BE2C (cell line): ENCODE measurements at regions not wholly inside any gene's neighbourhood (a gene's known extent, or its start where the extent isn't known, plus 50 kb on each side); places are given as distances from the start of the nearest gene placed in this dataset.
"Not testable (repeated sequence)": the region's sequence is repeated elsewhere in the genome, so short reads cannot be mapped to it uniquely, and the experiment has no call there.

Experiments used
- DNase-seq: peaks from one replicate; pipeline ENCODE4 v3.0.0-alpha.2; 2020
- H3K27me3 ChIP-seq: fragments of 250-450 bp; sonication (Bioruptor Pico); 2 replicates; pipeline ENCODE4 v1.5.1; 2020; ENCODE audit warnings: mild to moderate bottlenecking
- H3K36me3 ChIP-seq: fragments of 250-450 bp; sonication (Bioruptor Pico); 2 replicates; pipeline ENCODE4 v1.5.1; 2020; ENCODE audit warnings: mild to moderate bottlenecking
- H3K4me1 ChIP-seq: fragments of 250-450 bp; sonication (Bioruptor Pico); 2 replicates; pipeline ENCODE4 v1.5.1; 2020
- H3K4me3 ChIP-seq: 2 replicates; pipeline ENCODE4 v1.5.1; 2011; ENCODE audit warnings: low read depth, low read length
- H3K9me3 ChIP-seq: fragments of 250-450 bp; sonication (Bioruptor Pico); 2 replicates; pipeline ENCODE4 v1.5.1; 2020
- TF ChIP-seq, protein P1 (sequence below): IDR thresholded peaks from 2 replicates; pipeline ENCODE4 v1.5.1; 2012; ENCODE audit warnings: mild to moderate bottlenecking, low read depth, low read length

DNA sequence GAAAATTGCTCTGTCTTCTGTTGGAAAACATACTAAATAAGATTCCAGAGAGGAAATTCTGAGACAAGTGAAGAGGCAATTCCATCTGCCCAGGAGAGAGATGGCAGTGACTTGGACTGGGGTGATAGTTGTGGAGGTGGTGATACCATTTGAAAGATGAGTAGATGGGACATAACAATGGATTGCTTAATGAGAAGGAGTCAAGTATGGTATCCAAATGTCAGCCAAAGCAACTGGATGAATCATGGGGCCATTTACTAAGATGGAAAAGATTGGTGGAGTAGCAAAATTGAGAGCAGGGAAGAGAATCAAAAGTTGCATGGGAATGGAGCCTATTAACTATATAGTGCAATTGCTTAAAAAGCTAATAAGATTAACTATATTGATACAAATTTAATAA is 222.1 kb downstream of the ETAA1 start:
- Histone ChIP-seq H3K9me3 (no peaks in the 10 kb centered on the region), H3K4me3 (no peak overlapping the region), H3K27me3 (no peaks in the 10 kb centered on the region), H3K36me3 (no peaks in the 10 kb centered on the region), H3K4me1 (no peaks in the 10 kb centered on the region)
- TF ChIP-seq, protein P1, sequence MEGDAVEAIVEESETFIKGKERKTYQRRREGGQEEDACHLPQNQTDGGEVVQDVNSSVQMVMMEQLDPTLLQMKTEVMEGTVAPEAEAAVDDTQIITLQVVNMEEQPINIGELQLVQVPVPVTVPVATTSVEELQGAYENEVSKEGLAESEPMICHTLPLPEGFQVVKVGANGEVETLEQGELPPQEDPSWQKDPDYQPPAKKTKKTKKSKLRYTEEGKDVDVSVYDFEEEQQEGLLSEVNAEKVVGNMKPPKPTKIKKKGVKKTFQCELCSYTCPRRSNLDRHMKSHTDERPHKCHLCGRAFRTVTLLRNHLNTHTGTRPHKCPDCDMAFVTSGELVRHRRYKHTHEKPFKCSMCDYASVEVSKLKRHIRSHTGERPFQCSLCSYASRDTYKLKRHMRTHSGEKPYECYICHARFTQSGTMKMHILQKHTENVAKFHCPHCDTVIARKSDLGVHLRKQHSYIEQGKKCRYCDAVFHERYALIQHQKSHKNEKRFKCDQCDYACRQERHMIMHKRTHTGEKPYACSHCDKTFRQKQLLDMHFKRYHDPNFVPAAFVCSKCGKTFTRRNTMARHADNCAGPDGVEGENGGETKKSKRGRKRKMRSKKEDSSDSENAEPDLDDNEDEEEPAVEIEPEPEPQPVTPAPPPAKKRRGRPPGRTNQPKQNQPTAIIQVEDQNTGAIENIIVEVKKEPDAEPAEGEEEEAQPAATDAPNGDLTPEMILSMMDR: no peak
- DNase-seq: no peak

DNA sequence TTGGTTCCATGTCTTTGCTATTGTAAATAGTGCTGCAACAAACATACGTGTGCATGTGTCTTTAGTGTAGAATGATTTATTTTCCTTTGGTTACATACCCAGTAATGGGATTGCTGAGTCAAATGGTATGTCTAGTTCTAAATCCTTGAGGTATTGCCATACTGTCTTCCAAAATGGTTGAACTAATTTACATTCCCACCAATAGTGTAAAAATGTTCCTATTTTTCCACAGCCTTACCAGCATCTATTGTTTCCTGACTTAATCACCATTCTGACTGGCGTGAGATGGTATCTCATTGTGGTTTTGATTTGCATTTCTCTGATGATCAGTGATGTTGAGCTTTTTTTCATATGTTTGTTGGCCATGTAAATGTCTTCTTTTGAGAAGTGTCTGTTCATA is 226.6 kb downstream of the ETAA1 start:
- not testable (repeated sequence) for H3K9me3 ChIP-seq, H3K4me3 ChIP-seq, DNase-seq, H3K36me3 ChIP-seq, H3K27me3 ChIP-seq, H3K4me1 ChIP-seq

DNA sequence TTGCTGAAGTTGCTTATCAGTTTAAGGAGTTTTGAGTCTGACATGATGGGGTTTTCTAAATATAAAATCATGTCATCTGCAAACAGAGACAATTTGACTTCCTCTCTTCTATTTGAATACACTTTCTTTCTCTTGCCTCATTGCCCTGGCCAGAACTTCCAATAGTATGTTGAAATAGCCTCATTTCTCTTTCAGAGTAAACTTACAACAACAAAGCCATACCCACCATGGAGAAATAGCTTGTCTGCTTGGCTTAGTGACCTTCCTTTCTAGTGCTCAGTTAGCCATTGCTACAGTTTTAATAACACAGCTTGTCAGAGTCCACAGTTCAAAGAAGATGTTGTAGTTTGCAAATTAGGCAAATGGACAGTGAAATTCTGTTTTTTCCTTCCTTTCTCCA is 228.0 kb downstream of the ETAA1 start:
- no peaks in the 10 kb centered on the region for H3K27me3 ChIP-seq
- no peaks in the 10 kb centered on the region for H3K9me3 ChIP-seq
- no peaks in the 10 kb centered on the region for H3K36me3 ChIP-seq
- DNase-seq: no peak
- H3K4me3 ChIP-seq: no peak overlapping the region
- TF ChIP-seq, protein P1: no peak
- no peaks in the 10 kb centered on the region for H3K4me1 ChIP-seq

DNA sequence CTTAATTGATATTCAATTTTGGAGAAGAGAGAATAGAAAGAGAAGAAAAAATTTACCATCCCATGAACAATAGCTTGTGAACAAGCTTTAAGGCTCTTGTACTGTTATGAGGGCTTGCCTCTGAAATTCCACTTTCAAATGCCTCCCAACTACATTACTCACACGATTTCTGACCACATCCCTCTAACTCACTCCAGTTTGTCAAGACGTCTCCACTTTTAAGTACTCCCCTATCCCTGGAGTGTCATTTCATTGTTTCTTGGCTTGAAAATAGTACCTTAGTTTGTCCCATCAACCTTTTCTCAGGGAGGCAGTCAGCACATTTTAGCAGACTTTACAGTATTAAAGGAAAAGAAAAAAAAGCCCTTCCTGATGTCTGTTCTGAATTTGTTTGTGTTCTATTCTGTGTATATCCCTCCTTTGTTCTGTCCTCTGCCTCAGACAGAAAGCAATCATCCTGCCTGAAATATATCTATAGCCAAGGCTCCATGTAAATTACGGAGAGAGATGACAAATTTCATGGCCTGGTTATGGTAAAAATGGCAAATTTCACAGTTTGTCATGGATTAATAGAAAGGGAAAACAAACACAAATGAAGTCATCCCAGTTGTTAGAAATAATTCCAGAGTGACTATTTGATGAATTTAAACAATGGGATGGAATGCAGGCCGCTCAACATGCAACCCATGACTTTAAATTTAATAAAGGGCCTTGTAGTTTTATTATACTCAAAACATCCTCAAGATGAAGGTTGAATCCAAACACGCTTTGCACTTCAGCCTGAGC is 228.8 kb downstream of the ETAA1 start:
- no peaks in the 10 kb centered on the region for H3K9me3 ChIP-seq
- TF ChIP-seq, protein P1: no peak
- H3K27me3 ChIP-seq: no peaks in the 10 kb centered on the region
- H3K4me1 ChIP-seq: no peaks in the 10 kb centered on the region
- no peak overlapping the region for H3K4me3 ChIP-seq
- H3K36me3 ChIP-seq: no peaks in the 10 kb centered on the region
- no peak for DNase-seq

DNA sequence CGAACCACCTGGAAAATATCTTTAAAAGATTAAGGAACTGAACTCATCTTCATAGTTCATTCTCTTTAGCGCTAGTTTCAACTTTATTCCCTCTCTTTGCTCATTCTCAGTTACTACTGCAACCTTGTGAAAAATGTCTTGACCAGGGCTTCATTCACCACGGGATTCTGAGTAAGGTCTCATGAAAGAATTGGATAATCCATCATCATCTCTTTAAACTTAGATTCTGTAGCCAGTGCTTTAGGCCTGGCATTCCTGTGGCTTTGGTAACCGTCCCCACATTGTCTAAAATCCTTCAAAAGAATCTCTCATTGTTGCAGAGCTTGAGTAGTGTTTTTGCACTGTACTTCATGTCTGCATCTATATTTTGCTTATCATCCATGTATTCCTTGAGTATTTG is 229.5 kb downstream of the ETAA1 start:
- TF ChIP-seq, protein P1: no peak
- no peak for DNase-seq
- H3K36me3 ChIP-seq: no peaks in the 10 kb centered on the region

DNA sequence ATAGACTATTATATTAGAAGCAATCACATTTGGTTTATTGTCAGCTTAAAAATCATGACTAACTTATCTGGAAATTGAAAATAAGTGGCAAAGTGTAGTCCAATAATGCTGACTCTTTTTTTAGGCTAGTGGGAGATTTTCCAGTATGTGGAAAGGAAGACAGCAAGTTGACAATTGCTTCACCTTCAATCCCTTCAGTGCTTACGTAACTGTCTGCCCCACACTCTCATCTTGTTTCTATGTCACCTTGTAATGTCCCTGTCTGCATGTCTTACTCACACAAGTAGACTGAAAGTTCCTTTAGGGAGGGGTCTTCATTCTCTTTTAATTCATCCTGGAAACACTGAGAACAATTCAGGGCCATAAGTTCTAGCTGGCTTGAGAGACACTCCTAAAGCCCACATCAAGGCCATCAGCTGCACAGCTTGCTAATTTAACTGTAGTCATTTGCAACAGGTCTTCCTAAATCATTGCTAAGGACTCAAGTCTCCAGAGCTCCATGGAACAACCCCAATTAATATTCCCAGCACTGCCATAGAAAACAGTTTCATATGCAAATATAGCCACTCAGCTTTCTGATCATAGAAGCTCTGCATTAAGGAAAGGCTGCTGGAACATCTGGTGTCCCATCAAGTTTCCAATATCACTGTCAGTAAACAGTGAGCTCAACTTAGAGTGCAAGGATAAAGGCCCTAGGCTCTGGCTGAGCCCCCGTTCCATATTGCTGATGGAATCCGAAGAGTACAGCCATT is 230.5 kb downstream of the ETAA1 start:
- H3K27me3 ChIP-seq: no peaks in the 10 kb centered on the region
- no peak for DNase-seq
- no peaks in the 10 kb centered on the region for H3K4me1 ChIP-seq
- no peak overlapping the region for H3K4me3 ChIP-seq
- TF ChIP-seq, protein P1: no peak
- no peaks in the 10 kb centered on the region for H3K9me3 ChIP-seq
- H3K36me3 ChIP-seq: no peaks in the 10 kb centered on the region

More for the DNA sequence above, 229.5 kb downstream of the ETAA1 start:
- no peak overlapping the region for H3K4me3 ChIP-seq
- no peaks in the 10 kb centered on the region for H3K4me1 ChIP-seq
- H3K9me3 ChIP-seq: no peaks in the 10 kb centered on the region
- no peaks in the 10 kb centered on the region for H3K27me3 ChIP-seq
